K562 (cell line): ENCODE measurements at regions not wholly inside any gene's neighbourhood (a gene's known extent, or its start where the extent isn't known, plus 50 kb on each side); places are given as distances from the start of the nearest gene placed in this dataset.

Source experiments
- ATAC-seq: fragments of 200-7000 bp; cut with Tn5 transposase; 3 replicates; pipeline ENCODE4 v1.9.1; 2020; ENCODE audit warnings: moderate library complexity
- BruUV-seq: library from RNA; stranded (reverse); fragments of 400-500 nt; replicated peaks from 2 replicates; lab custom pipeline; 2021; lab: Mats Ljungman, UMichigan
- CTCF ChIA-PET: fragments of 300-600 bp; formaldehyde crosslinking; extraction: SDS; loops from one replicate; lab custom pipeline; 2021; ENCODE audit warnings: low intra/inter-chr PET ratio; lab: Yijun Ruan, JAX
- POLR2A ChIA-PET: fragments of 300-600, 350-650 bp; sonication (Branson Sonifier 250); formaldehyde crosslinking; extraction: SDS; loops from one replicate; lab custom pipeline; 2021; ENCODE audit warnings: antibody characterized with exemption, inconsistent platforms; lab: Yijun Ruan, JAX
- DNase-seq, 4 experiments: peaks; one replicate each; pipeline versions ENCODE4 v3.0.0 to v3.0.0-alpha.2; 2011 to 2018; ENCODE audit warnings: low spot score in 3 of 4, mixed read lengths in 3 of 4; ENCODE audit errors: extremely low read depth in 1 of 4
- FAIRE-seq: peaks from 2 replicates; lab custom pipeline; 2011; peaks lifted over from hg19 to GRCh38; lab: Jason Lieb, UNC
- H2AFZ ChIP-seq: 2 replicates; pipeline ENCODE4 v1.6.0; 2011; ENCODE audit warnings: low read depth, low read length, control low read depth, inconsistent platforms
- H3K27ac ChIP-seq: fragments of 200-600 bp; 3 replicates; pipeline ENCODE4 v1.8.0; 2011; ENCODE audit warnings: low read depth, mild to moderate bottlenecking, control low read depth, inconsistent platforms, low read length, moderate library complexity, mixed read lengths; ENCODE audit errors: extremely low read depth
- H3K27me3 ChIP-seq, 2 experiments: fragments of 300-600 bp in 1 of 2; 2 replicates in 1 of 2; 3 replicates in 1 of 2; pipeline versions ENCODE4 v1.6.0 to v1.8.0; 2011; ENCODE audit warnings: inconsistent platforms in 2 of 2, low read length in 2 of 2, mild to moderate bottlenecking in 1 of 2, mixed read lengths in 1 of 2, moderate library complexity in 1 of 2; ENCODE audit not compliant: control insufficient read depth in 2 of 2, insufficient read depth in 2 of 2
- H3K36me3 ChIP-seq: fragments of 300-600 bp; 3 replicates; pipeline ENCODE4 v1.8.0; 2011; ENCODE audit warnings: mild to moderate bottlenecking, low read length, inconsistent platforms; ENCODE audit not compliant: control insufficient read depth, insufficient read depth
- H3K4me1 ChIP-seq, 2 experiments: fragments of 200-600 bp in 1 of 2; replicated peaks in 1 of 2; 2 replicates in 1 of 2; 3 replicates in 1 of 2; pipeline versions ENCODE4 v1.5.1 to v1.8.0; 2011; ENCODE audit warnings: inconsistent platforms in 2 of 2, low read length in 2 of 2, mild to moderate bottlenecking in 1 of 2, mixed read lengths in 1 of 2, moderate library complexity in 1 of 2; ENCODE audit not compliant: control insufficient read depth in 2 of 2, insufficient read depth in 2 of 2
- H3K4me2 ChIP-seq: 2 replicates; pipeline ENCODE4 v1.6.1; 2011; ENCODE audit warnings: low read length, control low read depth, inconsistent platforms, mixed read lengths; ENCODE audit not compliant: insufficient read depth
- H3K4me3 ChIP-seq: fragments of 200-600 bp; sonication (generic), shearing (Covaris generic); 2 replicates; pipeline ENCODE4 v1.5.1; 2016; ENCODE audit warnings: control low read depth, inconsistent platforms
- H3K79me2 ChIP-seq: fragments of 200-600 bp; 3 replicates; pipeline ENCODE4 v1.8.0; 2011; ENCODE audit warnings: low read length, inconsistent platforms; ENCODE audit not compliant: control insufficient read depth, insufficient read depth
- H3K9ac ChIP-seq, 2 experiments: 2 replicates each; pipeline versions ENCODE4 v1.6.0 to v1.6.1; 2011; ENCODE audit warnings: low read depth in 2 of 2, low read length in 2 of 2, control low read depth in 1 of 2, inconsistent platforms in 1 of 2, mild to moderate bottlenecking in 1 of 2, mixed read lengths in 1 of 2; ENCODE audit not compliant: insufficient read depth in 1 of 2
- H3K9me1 ChIP-seq: one replicate; pipeline ENCODE4 v1.6.0; 2011; ENCODE audit warnings: inconsistent platforms, mild to moderate bottlenecking, low read length, moderate library complexity; ENCODE audit not compliant: control insufficient read depth, insufficient read depth
- H3K9me3 ChIP-seq: replicated peaks from 2 replicates; pipeline ENCODE4 v1.5.1; 2011; ENCODE audit warnings: low read depth, low read length, inconsistent platforms; ENCODE audit not compliant: control insufficient read depth, insufficient read depth
- H4K20me1 ChIP-seq: replicated peaks from 2 replicates; pipeline ENCODE4 v1.6.1; 2011; ENCODE audit warnings: low read length, inconsistent platforms, mixed read lengths; ENCODE audit not compliant: control insufficient read depth, insufficient read depth
- BHLHE40 ChIP-seq: IDR thresholded peaks from 2 replicates; pipeline ENCODE4 v1.6.1; 2011; ENCODE audit warnings: low read length, improper control_type of control experiment
- DMBX1 ChIP-seq: fragments of 250-450 bp; sonication (Bioruptor Pico); IDR thresholded peaks from 2 replicates; pipeline ENCODE4 v1.8.0; 2022; ENCODE audit warnings: inconsistent platforms, mild to moderate bottlenecking, moderate library complexity, borderline replicate concordance
- HDAC1 ChIP-seq, 2 experiments: fragments of 450-650 bp; IDR thresholded peaks; 2 replicates each; pipeline ENCODE4 v1.6.1; 2016 to 2017; ENCODE audit warnings: inconsistent platforms in 1 of 2, mild to moderate bottlenecking in 1 of 2, moderate library complexity in 1 of 2
- HSF4 ChIP-seq: fragments of 250-450 bp; sonication (Bioruptor Pico); IDR thresholded peaks from 2 replicates; pipeline ENCODE4 v2.1.2; 2022; ENCODE audit warnings: mild to moderate bottlenecking, moderate library complexity, borderline replicate concordance
- MBD1 ChIP-seq: fragments of 250-450 bp; sonication (Bioruptor Pico); IDR thresholded peaks from 2 replicates; pipeline ENCODE4 v1.8.0; 2022; ENCODE audit warnings: inconsistent platforms
- PKNOX1 ChIP-seq: fragments of 450-650 bp; IDR thresholded peaks from 2 replicates; pipeline ENCODE4 v1.6.1; 2016
- ZNF124 ChIP-seq: sonication (generic); formaldehyde crosslinking; IDR thresholded peaks from 2 replicates; pipeline ENCODE4 v1.8.1; 2022; ENCODE audit warnings: missing genetic modification reagents
- ZNF551 ChIP-seq: fragments of 250-450 bp; sonication (Bioruptor Pico); IDR thresholded peaks from 2 replicates; pipeline ENCODE4 v1.5.0; 2021; ENCODE audit warnings: mild to moderate bottlenecking, moderate library complexity
- WGBS: fragments of 100-300 bp; shearing (Covaris generic); methylation state at CpG from one replicate; pipeline ENCODE4 v1.1.6; 2016; ENCODE audit warnings: low coverage, mixed read lengths; ENCODE audit not compliant: insufficient coverage; ENCODE audit errors: missing lambda C conversion rate; 5-methylcytosine and 5-hydroxymethylcytosine counted together
- in situ Hi-C: fragments of 300-500 bp; cut with MboI; formaldehyde crosslinking; loops from 4 replicates; pipeline ENCODE4 v1.15.0; 2018; ENCODE audit warnings: inconsistent platforms, mixed read lengths
- intact Hi-C: fragments of 100-400 bp; cut with micrococcal nuclease; formaldehyde crosslinking; loops from 2 replicates; pipeline ENCODE4 v1.14.2; 2022

GRCh38 chr2:776487-776886 lies 99.3 kb upstream of the TMEM18 start:
- no peak overlapping the region for H3K27ac ChIP-seq
- TF ChIP-seq PKNOX1 (0 out of 2 replicates have a peak, but pooled peaks have one; percentile 22), HDAC1 (IDR thresholded peaks at IDR 0.05) (no peak)
- peaks cover 26 to 59% of the 10 kb centered on the region in 2 experiments for H3K27me3 ChIP-seq
- in situ Hi-C loops, result no loop called here
- H3K9me3 ChIP-seq, result no peaks in the 10 kb centered on the region
- no TSS peak for BruUV-seq
- no peak overlapping the region for H2AFZ ChIP-seq
- H3K4me1 ChIP-seq, result no peaks in the 10 kb centered on the region
- H3K9ac ChIP-seq, result no peak overlapping the region
- H3K36me3 ChIP-seq, result no peaks in the 10 kb centered on the region
- no peak overlapping the region for H3K4me3 ChIP-seq
- intact Hi-C loops, result no loop called here
- H3K4me2 ChIP-seq, result no peak overlapping the region
- no peaks in the 10 kb centered on the region for H3K9me1 ChIP-seq
- H3K79me2 ChIP-seq, result no peaks in the 10 kb centered on the region
- DNase-seq (no peak), FAIRE-seq (no peak), ATAC-seq (no peak)
- POLR2A ChIA-PET, result interaction anchor here (0.6 to 1.0 kb wide), 3 partner anchors 10 to 174 kb away, joined by 3 to 4 read pairs (median 4); partner anchors contain the start of gene SNTG2
- WGBS, result 9% methylated on average over 11 of the region's 11 CpGs
- CTCF ChIA-PET, result no interaction called here
- no peaks in the 10 kb centered on the region; the same call in 1 of the 2 replicates for H4K20me1 ChIP-seq

DNA sequence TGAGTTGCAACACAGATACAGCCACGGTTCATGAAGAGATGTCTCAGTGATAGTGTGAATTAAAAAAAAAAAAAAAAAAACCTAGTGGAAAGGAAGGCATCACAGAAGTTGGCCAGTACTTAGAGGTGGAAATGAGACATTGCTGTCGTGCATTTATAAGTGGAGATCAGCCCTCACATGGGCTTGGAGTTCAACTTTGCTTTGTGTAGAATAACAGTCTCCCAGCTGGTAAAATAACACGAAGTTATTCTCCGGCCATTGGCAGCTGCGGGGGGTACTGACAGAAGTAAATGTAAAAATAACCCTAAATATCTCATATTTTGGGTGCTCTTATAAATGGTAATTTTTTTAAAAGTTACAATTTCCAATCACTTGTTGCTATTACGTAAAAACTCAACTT lies 98.8 kb upstream of the TMEM18 start:
- no peak overlapping the region for H3K27ac ChIP-seq
- POLR2A ChIA-PET, result interaction anchor here (0.6 to 1.0 kb wide), 2 partner anchors 10 to 14 kb away, joined by 4 read pairs; no protein-coding TSS in a partner anchor
- WGBS, result 2% methylated on average over 6 of the region's 6 CpGs
- H3K79me2 ChIP-seq, result no peaks in the 10 kb centered on the region
- CTCF ChIA-PET, result no interaction called here
- no peak overlapping the region for H3K4me3 ChIP-seq
- FAIRE-seq (no peak), DNase-seq (no peak), ATAC-seq (no peak)
- no peaks in the 10 kb centered on the region for H3K9me3 ChIP-seq
- no TSS peak for BruUV-seq
- TF ChIP-seq ZNF551 (CRISPR knock-in tag) (no peak), HSF4 (CRISPR knock-in tag) (no peak), DMBX1 (CRISPR knock-in tag) (no peak), MBD1 (CRISPR knock-in tag) (no peak), BHLHE40 (no peak), ZNF124 (CRISPR knock-in tag) (no peak)
- H3K9me1 ChIP-seq, result no peaks in the 10 kb centered on the region
- intact Hi-C loops (no loop called here), in situ Hi-C loops (no loop called here)
- H3K4me1 ChIP-seq, result no peaks in the 10 kb centered on the region
- no peaks in the 10 kb centered on the region; the same call in 1 of the 2 replicates for H4K20me1 ChIP-seq
- H3K36me3 ChIP-seq, result no peaks in the 10 kb centered on the region
- H3K9ac ChIP-seq, result no peak overlapping the region
- H3K27me3 ChIP-seq, result peaks cover 26 to 63% of the 10 kb centered on the region in 2 experiments
- H2AFZ ChIP-seq, result no peak overlapping the region
- no peak overlapping the region for H3K4me2 ChIP-seq
